Heart right ventricle (tissue), 16 donors: ENCODE measurements at regions not wholly inside any gene's neighbourhood (a gene's known extent, or its start where the extent isn't known, plus 50 kb on each side); places are given as distances from the start of the nearest gene placed in this dataset.
"Not testable (repeated sequence)": the region's sequence is repeated elsewhere in the genome, so short reads cannot be mapped to it uniquely, and the experiment has no call there.

ENCODE experiments used
- ATAC-seq, 8 donors: fragments of 200-7000 bp; cut with Tn5 transposase; one replicate each; pipeline ENCODE4 v1.9.1; 2020; ENCODE audit warnings: mild to moderate bottlenecking in 8 of 8, moderate library complexity in 8 of 8, moderate number of reproducible peaks in 1 of 8
- DNase-seq, 2 donors: peaks; one replicate each; pipeline ENCODE4 v3.0.0-alpha.2; 2020
- H3K27ac ChIP-seq, 10 donors: fragments of 200-600 bp; sonication (generic) in 2 of 10; one replicate each; pipeline versions ENCODE4 v1.5.0 to v1.8.0; 2020 to 2022; ENCODE audit warnings: mild to moderate bottlenecking in 3 of 10
- H3K27me3 ChIP-seq, 7 donors: fragments of 200-600 bp; one replicate each; pipeline ENCODE4 v1.8.0; 2021 to 2022; ENCODE audit warnings: mild to moderate bottlenecking in 2 of 7
- H3K36me3 ChIP-seq, 9 donors: fragments of 200-600 bp; sonication (generic) in 1 of 9; one replicate each; pipeline versions ENCODE4 v1.5.0 to v1.8.0; 2020 to 2022; ENCODE audit warnings: mild to moderate bottlenecking in 2 of 9
- H3K4me1 ChIP-seq, 9 donors: fragments of 200-600 bp; sonication (generic) in 1 of 9; one replicate each; pipeline versions ENCODE4 v1.5.0 to v1.8.0; 2020 to 2022; ENCODE audit warnings: mild to moderate bottlenecking in 4 of 9
- H3K4me3 ChIP-seq, 10 donors: fragments of 200-600 bp; sonication (generic) in 2 of 10; one replicate each; pipeline versions ENCODE4 v1.5.0 to v1.8.0; 2020 to 2022; ENCODE audit warnings: mild to moderate bottlenecking in 7 of 10, moderate library complexity in 2 of 10
- H3K9me3 ChIP-seq, 11 donors: fragments of 200-600 bp in 10 of 11; sonication (generic) in 2 of 11; one replicate each; pipeline versions ENCODE4 v1.5.0 to v1.8.0; 2013 to 2022; ENCODE audit warnings: mild to moderate bottlenecking in 2 of 11, control low read depth in 1 of 11, moderate library complexity in 1 of 11
- CTCF ChIP-seq, 9 donors: fragments of 200-600 bp; sonication (generic) in 2 of 9; IDR thresholded peaks; one replicate each; pipeline versions ENCODE4 v1.5.0 to v1.8.0; 2021 to 2022; ENCODE audit warnings: antibody characterized with exemption in 9 of 9, mild to moderate bottlenecking in 5 of 9, moderate library complexity in 1 of 9
- WGBS, 2 donors: extraction: QIAGEN DNeasy Blood & Tissue Kit; methylation state at CpG; one replicate each; pipeline ENCODE4 v1.1.7; 2013; ENCODE audit warnings: inconsistent platforms in 1 of 2; 5-methylcytosine and 5-hydroxymethylcytosine counted together
- intact Hi-C, 10 donors: fragments of 100-400 bp; cut with DNase I; formaldehyde crosslinking; loops; one replicate each; pipeline versions ENCODE4 v1.11.1 to v1.14.2; 2022
- donor health status: Arrhythmogenic right ventricular cardiomyopathy.
- donor health status: ischemic (EF 13 %, LVEDD 7.1; RV severe dilation, severe dysfunction).
- donor health status: healthy with polysubstance abuse.
- donor health status: DM: no; HTN: yes; CAD: no.
- donor health status: DM: no; HTN: no; CAD: no.
- donor health status: ischemic (EF 25% LVEDD 6.9; RV normal size, moderate dysfunction).
- donor health status: ischemic (EF 25% LVEDD 5.7; RV mildly dilated, moderate dysfunction).
- donor health status: healthy.
- donor health status: DM: yes; HTN: yes; CAD: no.
- donor health status: Ischemic cardiomyopathy.
- donor health status: ischemic (EF 35%, LVEDD 5.7; RV mildly dilated, moderate dysfunction).
- donor health status: nonischemic (EF 11% LVEDD 7.7; RV severe dilation, severe dysfunction).
- donor health status: DM: yes; HTN: yes; CAD: no.
- donor health status: PGD.
- donor health status: ischemic (EF 29% LVEDD 5.4; RV normal size, mild dysfunction).
- donor health status: nonischemic (EF 23%, LVEDD 6.1; RV moderate dilation, normal function).

- H3K27me3 ChIP-seq: peaks cover 0 to 8% (median 3%) of the 10 kb centered on the region in 7 donors
- H3K27ac ChIP-seq: no peak overlapping the region
- no peaks in the 10 kb centered on the region for H3K4me1 ChIP-seq
- 86 to 94% methylated on average over 4 of the region's 4 CpGs for WGBS, 2 donors
- no peak for TF ChIP-seq CTCF (IDR thresholded peaks at IDR 0.05)
- DNase-seq (no peak), ATAC-seq (no peak)
- peaks cover 0 to 24% (median 11%) of the 10 kb centered on the region in 11 donors for H3K9me3 ChIP-seq
- no peak overlapping the region for H3K4me3 ChIP-seq
- H3K36me3 ChIP-seq: no peaks in the 10 kb centered on the region
- intact Hi-C loops: no loop called here
These were observed 1094.1 kb upstream of the TMEM132C start for GRCh38 chr12:127172861-127173260.

GRCh38 chr12:127173971-127174370 is 1093.0 kb upstream of the TMEM132C start:
- DNase-seq, H3K36me3 ChIP-seq, H3K27ac ChIP-seq, H3K4me1 ChIP-seq, H3K27me3 ChIP-seq, intact Hi-C loops, H3K4me3 ChIP-seq, ATAC-seq: not testable (repeated sequence)
- peaks cover 0 to 31% (median 11%) of the 10 kb centered on the region in 11 donors for H3K9me3 ChIP-seq
- 79 to 85% methylated on average over 1 of the region's 1 CpG for WGBS, 2 donors

GRCh38 chr12:127174881-127175280 is 1092.1 kb upstream of the TMEM132C start:
- intact Hi-C loops: no loop called here
- ATAC-seq (no peak), DNase-seq (no peak)
- H3K4me3 ChIP-seq: no peak overlapping the region
- peaks cover 0 to 31% (median 11%) of the 10 kb centered on the region in 11 donors for H3K9me3 ChIP-seq
- WGBS, 2 donors: 70 to 79% methylated on average over 6 of the region's 6 CpGs
- H3K4me1 ChIP-seq: no peaks in the 10 kb centered on the region
- H3K36me3 ChIP-seq: no peaks in the 10 kb centered on the region
- no peak for TF ChIP-seq CTCF (IDR thresholded peaks at IDR 0.05)
- H3K27me3 ChIP-seq: peaks cover 0 to 6% (median 0%) of the 10 kb centered on the region in 7 donors
- no peak overlapping the region for H3K27ac ChIP-seq

GRCh38 chr12:127175361-127175760 is 1091.6 kb upstream of the TMEM132C start:
- no peaks in the 10 kb centered on the region for H3K36me3 ChIP-seq
- H3K4me1 ChIP-seq: no peaks in the 10 kb centered on the region
- ATAC-seq (no peak), DNase-seq (no peak)
- intact Hi-C loops: no loop called here
- no peak for TF ChIP-seq CTCF (IDR thresholded peaks at IDR 0.05)
- peaks cover 0 to 31% (median 11%) of the 10 kb centered on the region in 11 donors for H3K9me3 ChIP-seq
- H3K27ac ChIP-seq: no peak overlapping the region
- WGBS, 2 donors: 77 to 84% methylated on average over 4 of the region's 4 CpGs
- H3K4me3 ChIP-seq: no peak overlapping the region
- H3K27me3 ChIP-seq: peaks cover 0 to 2% (median 0%) of the 10 kb centered on the region in 7 donors

GRCh38 chr12:127176804-127177203 is 1090.2 kb upstream of the TMEM132C start:
- no peak for ATAC-seq
- H3K27me3 ChIP-seq: no peaks in the 10 kb centered on the region
- intact Hi-C loops: no loop called here
- DNase-seq: no peak
- H3K4me3 ChIP-seq: no peak overlapping the region
- WGBS, 2 donors: 89 to 92% methylated on average over 4 of the region's 4 CpGs
- H3K36me3 ChIP-seq: no peaks in the 10 kb centered on the region
- no peaks in the 10 kb centered on the region for H3K4me1 ChIP-seq
- no peak overlapping the region for H3K27ac ChIP-seq
- H3K9me3 ChIP-seq: peaks cover 0 to 31% (median 11%) of the 10 kb centered on the region in 11 donors
- TF ChIP-seq CTCF (IDR thresholded peaks at IDR 0.05): no peak
